ENCODE measurements at regions not wholly inside any gene's neighbourhood (a gene's known extent, or its start where the extent isn't known, plus 50 kb on each side); places are given as distances from the start of the nearest gene placed in this dataset.

DNA sequence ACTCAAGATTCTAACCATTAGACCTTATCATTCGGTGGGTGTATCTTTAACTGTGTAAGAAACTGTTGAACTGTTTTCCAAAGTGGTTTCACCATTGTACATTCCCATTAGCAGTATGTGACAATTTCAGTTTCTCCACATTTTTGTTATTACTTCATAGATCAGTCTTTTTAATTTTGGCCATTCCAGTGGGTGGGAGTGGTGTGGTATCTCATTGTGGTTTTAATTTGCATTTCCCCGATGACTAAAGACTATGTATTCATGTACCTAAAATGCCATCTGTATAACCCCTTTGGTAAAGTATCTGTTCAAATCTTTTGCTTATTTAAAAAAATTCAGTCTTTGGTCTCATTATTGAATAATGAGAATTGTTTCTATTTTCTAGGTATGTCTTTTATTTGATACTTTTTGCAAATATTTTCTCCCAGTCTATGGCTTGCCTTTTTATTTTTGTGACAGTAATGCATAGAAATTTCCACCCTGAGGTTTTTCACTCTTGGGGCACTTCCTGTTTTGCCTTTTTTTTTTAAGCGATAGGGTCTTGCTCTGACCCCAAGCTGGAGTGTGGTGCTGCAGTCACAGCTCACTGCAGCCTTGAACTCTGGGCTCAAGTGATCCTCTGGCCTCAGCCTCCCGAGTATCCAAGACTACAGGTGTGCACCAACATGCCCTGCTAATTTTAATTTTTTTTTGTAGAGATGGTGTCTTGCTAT, 141.1 kb upstream of the ITGB1 start (continued):
- TF ChIP-seq, protein P1, sequence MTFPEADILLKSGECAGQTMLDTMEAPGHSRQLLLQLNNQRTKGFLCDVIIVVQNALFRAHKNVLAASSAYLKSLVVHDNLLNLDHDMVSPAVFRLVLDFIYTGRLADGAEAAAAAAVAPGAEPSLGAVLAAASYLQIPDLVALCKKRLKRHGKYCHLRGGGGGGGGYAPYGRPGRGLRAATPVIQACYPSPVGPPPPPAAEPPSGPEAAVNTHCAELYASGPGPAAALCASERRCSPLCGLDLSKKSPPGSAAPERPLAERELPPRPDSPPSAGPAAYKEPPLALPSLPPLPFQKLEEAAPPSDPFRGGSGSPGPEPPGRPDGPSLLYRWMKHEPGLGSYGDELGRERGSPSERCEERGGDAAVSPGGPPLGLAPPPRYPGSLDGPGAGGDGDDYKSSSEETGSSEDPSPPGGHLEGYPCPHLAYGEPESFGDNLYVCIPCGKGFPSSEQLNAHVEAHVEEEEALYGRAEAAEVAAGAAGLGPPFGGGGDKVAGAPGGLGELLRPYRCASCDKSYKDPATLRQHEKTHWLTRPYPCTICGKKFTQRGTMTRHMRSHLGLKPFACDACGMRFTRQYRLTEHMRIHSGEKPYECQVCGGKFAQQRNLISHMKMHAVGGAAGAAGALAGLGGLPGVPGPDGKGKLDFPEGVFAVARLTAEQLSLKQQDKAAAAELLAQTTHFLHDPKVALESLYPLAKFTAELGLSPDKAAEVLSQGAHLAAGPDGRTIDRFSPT (tag by site-specific recombination; IDR thresholded peaks at IDR 0.05), result no peak
- TF ChIP-seq SP3 (tag by site-specific recombination; IDR thresholded peaks at IDR 0.05) (no peak), PRDM1 (tag by site-specific recombination; IDR thresholded peaks at IDR 0.05) (no peak), ZNF132 (tag by site-specific recombination; IDR thresholded peaks at IDR 0.05; ENCODE audit: borderline replicate concordance) (no peak), ZNF658 (tag by site-specific recombination; IDR thresholded peaks at IDR 0.05) (no peak), ZNF19 (tag by site-specific recombination; IDR thresholded peaks at IDR 0.05; ENCODE audit: low read depth) (no peak), TRIM28 (IDR thresholded peaks at IDR 0.05; ENCODE audit: borderline replicate concordance, low read length) (no peak), HOXD13 (CRISPR knock-in tag; IDR thresholded peaks at IDR 0.05; ENCODE audit: borderline replicate concordance) (no peak), SCRT1 (tag by site-specific recombination; IDR thresholded peaks at IDR 0.05; ENCODE audit: borderline replicate concordance) (no peak), ZEB2 (tag by site-specific recombination; IDR thresholded peaks at IDR 0.05) (no peak)

DNA sequence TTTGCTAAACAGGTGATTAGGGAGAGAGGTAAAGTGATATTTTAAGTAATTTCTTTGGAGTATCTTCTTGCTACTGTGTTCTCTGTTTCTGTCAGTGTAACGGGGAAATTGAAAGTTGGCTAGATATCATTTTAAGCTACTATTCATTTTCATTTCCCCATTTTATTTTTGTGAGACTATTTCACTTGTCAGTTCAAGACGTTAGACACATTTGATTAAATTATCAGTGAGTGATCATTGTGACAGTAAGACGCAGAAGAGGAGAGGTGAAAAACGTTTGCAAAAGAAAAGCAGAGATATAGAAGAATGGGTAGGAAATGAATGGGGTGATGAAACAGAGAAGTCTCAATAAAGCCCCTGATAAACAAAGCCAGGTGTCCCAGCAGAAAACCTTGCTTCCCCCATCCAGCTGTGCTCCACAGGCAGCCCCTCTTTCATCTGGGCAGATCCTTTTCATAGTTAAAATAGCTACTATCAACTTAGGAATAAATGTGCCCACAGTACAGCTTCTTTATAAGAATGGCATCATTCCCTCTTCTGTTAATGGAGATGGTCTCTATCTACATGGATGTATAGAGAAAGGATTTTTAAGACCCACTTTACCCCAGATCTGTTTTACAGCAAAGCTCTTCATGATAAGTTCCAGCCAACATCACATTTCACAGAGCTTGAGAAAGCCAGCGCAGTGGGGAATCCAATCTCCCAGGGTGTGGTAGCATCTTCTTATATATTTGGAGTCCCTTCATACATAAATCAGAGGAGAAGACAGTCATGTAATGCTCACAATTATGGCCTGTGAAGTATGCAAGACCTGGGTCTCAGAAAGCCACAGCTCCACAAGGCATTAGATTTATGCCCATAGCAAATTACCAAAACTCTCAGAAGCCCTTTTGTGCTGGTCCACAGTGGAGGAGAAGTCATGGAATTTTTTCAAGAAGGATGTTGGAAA, 138.1 kb upstream of the ITGB1 start:
- no peak overlapping the region for H3K4me3 ChIP-seq (ENCODE audit: low read depth, low read length)
- H3K27ac ChIP-seq (ENCODE audit: extremely low read depth, low read depth, low read length), result no peak overlapping the region
- ChIA-PET CTCF (interaction anchor here (0.5 to 0.6 kb wide), 3 partner anchors 86 to 773 kb away, joined by 3 to 6 read pairs (median 3); no protein-coding TSS in a partner anchor), POLR2A (no interaction called here)
- H3K4me1 ChIP-seq (ENCODE audit: control insufficient read depth, insufficient read depth, low read length), result no peaks in the 10 kb centered on the region
- H3K9me3 ChIP-seq (ENCODE audit: control insufficient read depth, insufficient read depth, low read depth, low read length), result no peaks in the 10 kb centered on the region
- H3K36me3 ChIP-seq (ENCODE audit: control insufficient read depth in 2 of 2, insufficient read depth in 1 of 2, low read length in 2 of 2), result no peaks in the 10 kb centered on the region
- no peak for TF ChIP-seq ZNF37A (tag by site-specific recombination; IDR thresholded peaks at IDR 0.05)
- TF ChIP-seq ZSCAN23 (tag by site-specific recombination; IDR thresholded peaks at IDR 0.05), result no peak
- TF ChIP-seq, protein P2, sequence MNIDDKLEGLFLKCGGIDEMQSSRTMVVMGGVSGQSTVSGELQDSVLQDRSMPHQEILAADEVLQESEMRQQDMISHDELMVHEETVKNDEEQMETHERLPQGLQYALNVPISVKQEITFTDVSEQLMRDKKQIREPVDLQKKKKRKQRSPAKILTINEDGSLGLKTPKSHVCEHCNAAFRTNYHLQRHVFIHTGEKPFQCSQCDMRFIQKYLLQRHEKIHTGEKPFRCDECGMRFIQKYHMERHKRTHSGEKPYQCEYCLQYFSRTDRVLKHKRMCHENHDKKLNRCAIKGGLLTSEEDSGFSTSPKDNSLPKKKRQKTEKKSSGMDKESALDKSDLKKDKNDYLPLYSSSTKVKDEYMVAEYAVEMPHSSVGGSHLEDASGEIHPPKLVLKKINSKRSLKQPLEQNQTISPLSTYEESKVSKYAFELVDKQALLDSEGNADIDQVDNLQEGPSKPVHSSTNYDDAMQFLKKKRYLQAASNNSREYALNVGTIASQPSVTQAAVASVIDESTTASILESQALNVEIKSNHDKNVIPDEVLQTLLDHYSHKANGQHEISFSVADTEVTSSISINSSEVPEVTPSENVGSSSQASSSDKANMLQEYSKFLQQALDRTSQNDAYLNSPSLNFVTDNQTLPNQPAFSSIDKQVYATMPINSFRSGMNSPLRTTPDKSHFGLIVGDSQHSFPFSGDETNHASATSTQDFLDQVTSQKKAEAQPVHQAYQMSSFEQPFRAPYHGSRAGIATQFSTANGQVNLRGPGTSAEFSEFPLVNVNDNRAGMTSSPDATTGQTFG (tag by site-specific recombination; IDR thresholded peaks at IDR 0.05; ENCODE audit: borderline replicate concordance), result no peak
- TF ChIP-seq ZNF549 (tag by site-specific recombination; IDR thresholded peaks at IDR 0.05), result no peak
- TF ChIP-seq BCL11B (tag by site-specific recombination; IDR thresholded peaks at IDR 0.05; ENCODE audit: low read depth), result no peak
- TF ChIP-seq ZNF391 (tag by site-specific recombination; IDR thresholded peaks at IDR 0.05; ENCODE audit: borderline replicate concordance, low read depth), result no peak
- TF ChIP-seq ZNF114 (tag by site-specific recombination; IDR thresholded peaks at IDR 0.05), result no peak
- TF ChIP-seq ZNF792 (tag by site-specific recombination; IDR thresholded peaks at IDR 0.05), result no peak
- TF ChIP-seq ZNF660 (tag by site-specific recombination; IDR thresholded peaks at IDR 0.05), result no peak
- TF ChIP-seq ZNF248 (tag by site-specific recombination; IDR thresholded peaks at IDR 0.05), result no peak
- TF ChIP-seq ZNF585B (tag by site-specific recombination; IDR thresholded peaks at IDR 0.05), result no peak
- TF ChIP-seq, protein P3, sequence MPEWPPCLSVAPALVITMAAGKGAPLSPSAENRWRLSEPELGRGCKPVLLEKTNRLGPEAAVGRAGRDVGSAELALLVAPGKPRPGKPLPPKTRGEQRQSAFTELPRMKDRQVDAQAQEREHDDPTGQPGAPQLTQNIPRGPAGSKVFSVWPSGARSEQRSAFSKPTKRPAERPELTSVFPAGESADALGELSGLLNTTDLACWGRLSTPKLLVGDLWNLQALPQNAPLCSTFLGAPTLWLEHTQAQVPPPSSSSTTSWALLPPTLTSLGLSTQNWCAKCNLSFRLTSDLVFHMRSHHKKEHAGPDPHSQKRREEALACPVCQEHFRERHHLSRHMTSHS (tag by site-specific recombination; IDR thresholded peaks at IDR 0.05), result no peak
- no peak for TF ChIP-seq ZNF132 (tag by site-specific recombination; IDR thresholded peaks at IDR 0.05; ENCODE audit: borderline replicate concordance)
- TF ChIP-seq ZFP41 (tag by site-specific recombination; IDR thresholded peaks at IDR 0.05; ENCODE audit: borderline replicate concordance), result no peak
- no peak for TF ChIP-seq ZSCAN30 (tag by site-specific recombination; IDR thresholded peaks at IDR 0.05)
- TF ChIP-seq KLF9 (tag by site-specific recombination; IDR thresholded peaks at IDR 0.05; ENCODE audit: low read depth), result no peak
- no peak for TF ChIP-seq ZNF629 (tag by site-specific recombination; IDR thresholded peaks at IDR 0.05)
- TF ChIP-seq ZNF837 (tag by site-specific recombination; IDR thresholded peaks at IDR 0.05), result no peak

Data from HEK293 (cell line).